ENCODE measurements at regions not wholly inside any gene's neighbourhood (a gene's known extent, or its start where the extent isn't known, plus 50 kb on each side); places are given as distances from the start of the nearest gene placed in this dataset.

DNA sequence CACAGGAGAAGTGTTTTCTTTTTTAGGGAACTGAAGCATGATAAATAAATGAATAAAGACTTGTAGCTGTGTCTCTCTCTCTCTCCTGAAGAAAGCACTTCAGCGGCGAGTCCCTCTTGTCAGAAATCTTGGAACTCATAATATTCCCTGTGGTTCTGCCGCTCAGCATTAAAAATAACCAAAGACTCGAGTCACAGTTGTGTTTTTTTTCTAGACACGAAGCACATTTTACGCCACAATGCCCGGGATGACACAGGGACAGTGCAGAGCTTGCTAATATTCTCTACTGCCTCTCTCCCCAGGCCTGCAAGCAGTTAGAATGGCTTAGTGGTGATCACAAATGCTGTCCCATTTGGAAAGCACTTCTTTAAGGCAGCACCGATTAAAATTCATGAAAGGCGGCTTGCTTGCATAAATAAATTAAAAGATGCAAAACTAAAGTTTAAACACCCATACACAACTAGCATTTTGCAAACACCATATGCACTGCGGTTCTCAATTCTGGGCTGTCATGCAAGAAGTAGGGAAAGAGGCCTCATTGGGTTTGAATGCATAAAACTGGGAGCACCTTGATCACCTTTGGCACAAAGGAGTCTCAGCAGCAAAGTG lies 597.4 kb downstream of the SOX6 start:
- no peak for TF ChIP-seq CTCF (IDR thresholded peaks at IDR 0.05; ENCODE audit: insufficient read depth, low read depth, low read length)
- DNase-seq (ENCODE audit: low read depth) = no peak
- H3K4me3 ChIP-seq (ENCODE audit: low read depth, low read length) = no peak overlapping the region

GRCh38 chr11:15761235-15761634 lies 595.1 kb downstream of the SOX6 start:
- DNase-seq (ENCODE audit: low read depth) = no peak
- TF ChIP-seq CTCF (IDR thresholded peaks at IDR 0.05; ENCODE audit: insufficient read depth, low read depth, low read length) = no peak
- H3K4me3 ChIP-seq (ENCODE audit: low read depth, low read length) = no peak overlapping the region

DNA sequence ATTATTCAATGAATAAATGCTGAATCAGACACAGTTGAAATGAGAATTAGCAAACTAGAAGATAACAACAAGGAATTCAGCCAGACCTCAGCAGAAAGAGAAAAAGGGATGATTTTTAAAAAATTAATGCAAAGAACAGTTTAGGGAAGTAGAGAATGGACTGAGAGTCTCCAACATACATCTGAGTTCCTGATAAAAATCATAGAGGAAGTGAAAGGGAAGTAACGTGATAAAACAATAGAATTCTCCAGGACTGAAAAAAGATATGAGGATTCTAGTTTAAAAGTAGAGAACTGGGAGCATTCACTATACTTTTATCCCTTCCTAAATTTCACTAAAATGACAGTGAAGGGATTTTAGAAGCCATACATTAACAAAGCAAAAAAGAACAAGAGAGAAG lies 592.0 kb downstream of the SOX6 start:
- TF ChIP-seq CTCF (IDR thresholded peaks at IDR 0.05; ENCODE audit: insufficient read depth, low read depth, low read length) = no peak
- DNase-seq (ENCODE audit: low read depth) = no peak

DNA sequence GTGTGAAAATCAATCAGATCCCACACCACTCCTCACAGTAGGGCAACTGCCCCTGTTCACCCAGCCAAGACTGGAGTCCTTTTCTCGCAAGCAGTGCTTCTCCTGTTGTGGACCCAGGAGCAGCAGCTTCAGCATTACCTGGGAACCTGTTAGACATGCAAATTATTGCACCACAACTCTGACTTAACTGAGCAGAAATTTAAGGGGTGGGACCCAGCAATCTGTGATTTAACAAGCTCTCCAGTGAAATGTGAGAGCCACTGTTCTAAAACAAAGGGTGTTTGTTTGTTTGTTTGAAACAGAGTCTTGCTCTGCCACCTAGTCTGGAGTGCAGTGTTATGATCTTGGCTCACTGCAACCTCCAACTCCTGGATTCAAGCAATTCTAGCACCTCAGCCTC lies 591.4 kb downstream of the SOX6 start:
- no peak for DNase-seq (ENCODE audit: low read depth)
- no peak overlapping the region for H3K4me3 ChIP-seq (ENCODE audit: low read depth, low read length)
- no peak for TF ChIP-seq CTCF (IDR thresholded peaks at IDR 0.05; ENCODE audit: insufficient read depth, low read depth, low read length)

More for the DNA sequence above, 592.0 kb downstream of the SOX6 start:
- H3K4me3 ChIP-seq (ENCODE audit: low read depth, low read length) = no peak overlapping the region

GRCh38 chr11:15765530-15765929 lies 590.8 kb downstream of the SOX6 start:
- H3K4me3 ChIP-seq (ENCODE audit: low read depth, low read length) = no peak overlapping the region
- no peak for TF ChIP-seq CTCF (IDR thresholded peaks at IDR 0.05; ENCODE audit: insufficient read depth, low read depth, low read length)
- DNase-seq (ENCODE audit: low read depth) = no peak

DNA sequence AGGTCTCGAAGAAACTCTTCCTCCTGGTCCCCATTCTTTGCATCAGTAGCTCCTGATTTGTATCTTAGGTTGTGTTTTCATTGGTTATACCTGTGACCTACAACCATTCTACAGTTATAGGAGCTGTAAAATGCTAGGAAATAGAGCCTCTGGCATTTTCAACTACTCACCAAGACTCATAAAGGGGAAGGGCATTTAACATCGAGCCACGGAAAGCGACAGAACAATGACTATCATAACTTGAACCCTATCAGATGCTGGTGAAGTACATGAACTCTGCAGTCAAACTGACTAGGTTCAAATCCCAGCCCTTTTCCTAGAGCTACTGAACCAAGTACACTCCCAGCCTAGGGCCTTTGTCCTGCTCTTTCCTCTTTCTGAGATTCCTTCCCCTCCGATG lies 588.0 kb downstream of the SOX6 start:
- no peak for TF ChIP-seq CTCF (IDR thresholded peaks at IDR 0.05; ENCODE audit: insufficient read depth, low read depth, low read length)
- no peak overlapping the region for H3K4me3 ChIP-seq (ENCODE audit: low read depth, low read length)
- no peak for DNase-seq (ENCODE audit: low read depth)

GRCh38 chr11:15769203-15769602 lies 587.1 kb downstream of the SOX6 start:
- TF ChIP-seq CTCF (IDR thresholded peaks at IDR 0.05; ENCODE audit: insufficient read depth, low read depth, low read length) = no peak

More at GRCh38 chr11:15769203-15769602, 587.1 kb downstream of the SOX6 start:
- DNase-seq (ENCODE audit: low read depth) = no peak
- H3K4me3 ChIP-seq (ENCODE audit: low read depth, low read length) = no peak overlapping the region
